ENCODE measurements at regions not wholly inside any gene's neighbourhood (a gene's known extent, or its start where the extent isn't known, plus 50 kb on each side); places are given as distances from the start of the nearest gene placed in this dataset.

- in situ Hi-C loops (cut with HindIII; ENCODE audit: extremely low pct_ligation_motif_present, low pct_unique_long_range_greater_than_20kb) (no loop called here), intact Hi-C loops (cut with micrococcal nuclease; ENCODE audit: unreplicated experiment) (no loop called here)
- no peak for TF ChIP-seq CEBPZ (IDR thresholded peaks at IDR 0.05; ENCODE audit: low read length)
- Histone ChIP-seq H3K4me1 (ENCODE audit: insufficient read depth, low read length) (no peaks in the 10 kb centered on the region), H3K27ac (ENCODE audit: extremely low read length, insufficient read depth, low read length) (no peak overlapping the region), H3K9ac (ENCODE audit: insufficient read depth, low read depth, low read length) (no peak overlapping the region), H2AFZ (ENCODE audit: low read length) (no peak overlapping the region), H3K4me2 (ENCODE audit: low read depth, low read length) (no peak overlapping the region), H3K36me3 (replicated peaks in 1 of 2; ENCODE audit: control insufficient read depth in 1 of 2, insufficient read depth in 2 of 2, low read length in 2 of 2) (no peaks in the 10 kb centered on the region), H3K4me3 (replicated peaks in 1 of 3; ENCODE audit: insufficient read depth in 1 of 3, low read depth in 2 of 3, low read length in 3 of 3) (no peak overlapping the region), H3K27me3 (ENCODE audit: control insufficient read depth in 1 of 2, insufficient read depth in 2 of 2, low read length in 2 of 2) (no peaks in the 10 kb centered on the region), H3K79me2 (ENCODE audit: insufficient read depth, low read length) (no peaks in the 10 kb centered on the region), H4K20me1 (ENCODE audit: insufficient read depth, low read length) (no peaks in the 10 kb centered on the region), H3K9me3 (ENCODE audit: low read length) (no peaks in the 10 kb centered on the region)
- 5% methylated on average over 4 of the region's 4 CpGs for WGBS (ENCODE audit: low lambda C conversion rate)
- ATAC-seq (no peak), DNase-seq (ENCODE audit: low spot score) (no peak), FAIRE-seq (no peak)
- BruUV-seq (replicated peaks), result no TSS peak
- CTCF ChIA-PET (ENCODE audit: low intra/inter-chr PET ratio, low total read pairs), result no interaction called here
- POLR2A ChIA-PET, result no interaction called here
These were observed 1492.5 kb upstream of the TMEFF2 start for GRCh38 chr2:193687195-193687594.

- no peaks in the 10 kb centered on the region for H4K20me1 ChIP-seq (ENCODE audit: insufficient read depth, low read length)
- ATAC-seq (no peak), FAIRE-seq (no peak), DNase-seq (ENCODE audit: low spot score) (no peak)
- no peaks in the 10 kb centered on the region for H3K4me1 ChIP-seq (ENCODE audit: insufficient read depth, low read length)
- no peaks in the 10 kb centered on the region for H3K79me2 ChIP-seq (ENCODE audit: insufficient read depth, low read length)
- in situ Hi-C loops (cut with HindIII; ENCODE audit: extremely low pct_ligation_motif_present, low pct_unique_long_range_greater_than_20kb), result no loop called here
- no peak overlapping the region for H3K9ac ChIP-seq (ENCODE audit: insufficient read depth, low read depth, low read length)
- POLR2A ChIA-PET, result no interaction called here
- H2AFZ ChIP-seq (ENCODE audit: low read length), result no peak overlapping the region
- no peaks in the 10 kb centered on the region for H3K27me3 ChIP-seq (ENCODE audit: control insufficient read depth in 1 of 2, insufficient read depth in 2 of 2, low read length in 2 of 2)
- CTCF ChIA-PET (ENCODE audit: low intra/inter-chr PET ratio, low total read pairs), result no interaction called here
- no peak overlapping the region for H3K27ac ChIP-seq (ENCODE audit: extremely low read length, insufficient read depth, low read length)
- no TSS peak for BruUV-seq (replicated peaks)
- WGBS (ENCODE audit: low lambda C conversion rate), result 35% methylated on average over 1 of the region's 1 CpG
- H3K4me2 ChIP-seq (ENCODE audit: low read depth, low read length), result no peak overlapping the region
- no peak overlapping the region for H3K4me3 ChIP-seq (replicated peaks in 1 of 3; ENCODE audit: insufficient read depth in 1 of 3, low read depth in 2 of 3, low read length in 3 of 3)
- H3K9me3 ChIP-seq (ENCODE audit: low read length), result no peaks in the 10 kb centered on the region
- intact Hi-C loops (cut with micrococcal nuclease; ENCODE audit: unreplicated experiment), result no loop called here
- H3K36me3 ChIP-seq (replicated peaks in 1 of 2; ENCODE audit: control insufficient read depth in 1 of 2, insufficient read depth in 2 of 2, low read length in 2 of 2), result no peaks in the 10 kb centered on the region
- no peak for TF ChIP-seq GMEB2 (CRISPR knock-in tag; IDR thresholded peaks at IDR 0.05; ENCODE audit: low read depth)
These were observed 1485.1 kb upstream of the TMEFF2 start for GRCh38 chr2:193679847-193680246.
